ENCODE measurements at regions not wholly inside any gene's neighbourhood (a gene's known extent, or its start where the extent isn't known, plus 50 kb on each side); places are given as distances from the start of the nearest gene placed in this dataset.

DNA sequence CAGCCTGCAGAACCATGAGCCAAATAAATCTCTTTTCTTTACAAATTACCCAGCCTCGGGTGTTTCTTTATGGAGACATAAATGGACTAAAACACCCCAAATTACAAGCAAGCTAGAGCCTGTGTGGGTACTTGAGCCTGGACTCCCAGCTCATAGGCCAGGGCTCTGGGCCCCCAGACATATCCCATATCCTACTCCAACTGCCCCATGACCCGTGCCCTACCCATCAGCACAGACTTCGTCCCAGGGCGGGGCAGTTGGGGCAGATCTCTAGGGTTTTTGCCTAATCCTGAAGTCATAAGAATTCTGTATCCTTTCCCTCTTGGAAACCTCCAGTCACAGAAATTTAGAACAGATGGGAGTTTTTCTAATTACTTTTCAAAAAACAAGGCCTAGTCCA, 90.7 kb downstream of the DDX1 start:
- Mint-ChIP-seq H3K4me1 (0 out of 3 replicates have a peak, but pooled peaks cover 2% of the 10 kb centered on the region), H3K27ac (no peak overlapping the region), H3K27me3 (ENCODE audit: insufficient read depth, low read depth, poor library complexity) (peaks cover 12% of the 10 kb centered on the region), H3K9me3 (peaks cover 31% of the 10 kb centered on the region), H3K4me3 (no peak overlapping the region), H3K36me3 (ENCODE audit: low read depth) (peaks cover 22% of the 10 kb centered on the region; the same call in 2 of the 3 replicates)
- H3K4me1 ChIP-seq (ENCODE audit: insufficient read depth) = no peaks in the 10 kb centered on the region
- no peak overlapping the region for H3K27ac ChIP-seq (ENCODE audit: low read depth)
- DNase-seq (ENCODE audit: low spot score) (no peak), ATAC-seq (no peak)
- no peaks in the 10 kb centered on the region for H3F3A ChIP-seq (replicated peaks; ENCODE audit: low read depth)
- no peak overlapping the region for H3K4me2 ChIP-seq
- H3K9me2 ChIP-seq (ENCODE audit: insufficient read depth) = 0 out of 2 replicates have a peak, but pooled peaks cover 5% of the 10 kb centered on the region
- TF ChIP-seq, protein P1, sequence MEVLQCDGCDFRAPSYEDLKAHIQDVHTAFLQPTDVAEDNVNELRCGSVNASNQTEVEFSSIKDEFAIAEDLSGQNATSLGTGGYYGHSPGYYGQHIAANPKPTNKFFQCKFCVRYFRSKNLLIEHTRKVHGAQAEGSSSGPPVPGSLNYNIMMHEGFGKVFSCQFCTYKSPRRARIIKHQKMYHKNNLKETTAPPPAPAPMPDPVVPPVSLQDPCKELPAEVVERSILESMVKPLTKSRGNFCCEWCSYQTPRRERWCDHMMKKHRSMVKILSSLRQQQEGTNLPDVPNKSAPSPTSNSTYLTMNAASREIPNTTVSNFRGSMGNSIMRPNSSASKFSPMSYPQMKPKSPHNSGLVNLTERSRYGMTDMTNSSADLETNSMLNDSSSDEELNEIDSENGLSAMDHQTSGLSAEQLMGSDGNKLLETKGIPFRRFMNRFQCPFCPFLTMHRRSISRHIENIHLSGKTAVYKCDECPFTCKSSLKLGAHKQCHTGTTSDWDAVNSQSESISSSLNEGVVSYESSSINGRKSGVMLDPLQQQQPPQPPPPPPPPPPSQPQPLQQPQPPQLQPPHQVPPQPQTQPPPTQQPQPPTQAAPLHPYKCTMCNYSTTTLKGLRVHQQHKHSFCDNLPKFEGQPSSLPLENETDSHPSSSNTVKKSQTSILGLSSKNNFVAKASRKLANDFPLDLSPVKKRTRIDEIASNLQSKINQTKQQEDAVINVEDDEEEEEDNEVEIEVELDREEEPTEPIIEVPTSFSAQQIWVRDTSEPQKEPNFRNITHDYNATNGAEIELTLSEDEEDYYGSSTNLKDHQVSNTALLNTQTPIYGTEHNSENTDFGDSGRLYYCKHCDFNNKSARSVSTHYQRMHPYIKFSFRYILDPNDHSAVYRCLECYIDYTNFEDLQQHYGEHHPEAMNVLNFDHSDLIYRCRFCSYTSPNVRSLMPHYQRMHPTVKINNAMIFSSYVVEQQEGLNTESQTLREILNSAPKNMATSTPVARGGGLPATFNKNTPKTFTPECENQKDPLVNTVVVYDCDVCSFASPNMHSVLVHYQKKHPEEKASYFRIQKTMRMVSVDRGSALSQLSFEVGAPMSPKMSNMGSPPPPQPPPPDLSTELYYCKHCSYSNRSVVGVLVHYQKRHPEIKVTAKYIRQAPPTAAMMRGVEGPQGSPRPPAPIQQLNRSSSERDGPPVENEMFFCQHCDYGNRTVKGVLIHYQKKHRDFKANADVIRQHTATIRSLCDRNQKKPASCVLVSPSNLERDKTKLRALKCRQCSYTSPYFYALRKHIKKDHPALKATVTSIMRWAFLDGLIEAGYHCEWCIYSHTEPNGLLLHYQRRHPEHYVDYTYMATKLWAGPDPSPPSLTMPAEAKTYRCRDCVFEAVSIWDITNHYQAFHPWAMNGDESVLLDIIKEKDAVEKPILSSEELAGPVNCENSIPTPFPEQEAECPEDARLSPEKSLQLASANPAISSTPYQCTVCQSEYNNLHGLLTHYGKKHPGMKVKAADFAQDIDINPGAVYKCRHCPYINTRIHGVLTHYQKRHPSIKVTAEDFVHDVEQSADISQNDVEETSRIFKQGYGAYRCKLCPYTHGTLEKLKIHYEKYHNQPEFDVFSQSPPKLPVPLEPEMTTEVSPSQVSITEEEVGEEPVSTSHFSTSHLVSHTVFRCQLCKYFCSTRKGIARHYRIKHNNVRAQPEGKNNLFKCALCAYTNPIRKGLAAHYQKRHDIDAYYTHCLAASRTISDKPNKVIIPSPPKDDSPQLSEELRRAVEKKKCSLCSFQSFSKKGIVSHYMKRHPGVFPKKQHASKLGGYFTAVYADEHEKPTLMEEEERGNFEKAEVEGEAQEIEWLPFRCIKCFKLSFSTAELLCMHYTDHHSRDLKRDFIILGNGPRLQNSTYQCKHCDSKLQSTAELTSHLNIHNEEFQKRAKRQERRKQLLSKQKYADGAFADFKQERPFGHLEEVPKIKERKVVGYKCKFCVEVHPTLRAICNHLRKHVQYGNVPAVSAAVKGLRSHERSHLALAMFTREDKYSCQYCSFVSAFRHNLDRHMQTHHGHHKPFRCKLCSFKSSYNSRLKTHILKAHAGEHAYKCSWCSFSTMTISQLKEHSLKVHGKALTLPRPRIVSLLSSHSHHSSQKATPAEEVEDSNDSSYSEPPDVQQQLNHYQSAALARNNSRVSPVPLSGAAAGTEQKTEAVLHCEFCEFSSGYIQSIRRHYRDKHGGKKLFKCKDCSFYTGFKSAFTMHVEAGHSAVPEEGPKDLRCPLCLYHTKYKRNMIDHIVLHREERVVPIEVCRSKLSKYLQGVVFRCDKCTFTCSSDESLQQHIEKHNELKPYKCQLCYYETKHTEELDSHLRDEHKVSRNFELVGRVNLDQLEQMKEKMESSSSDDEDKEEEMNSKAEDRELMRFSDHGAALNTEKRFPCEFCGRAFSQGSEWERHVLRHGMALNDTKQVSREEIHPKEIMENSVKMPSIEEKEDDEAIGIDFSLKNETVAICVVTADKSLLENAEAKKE (CRISPR knock-in tag; IDR thresholded peaks at IDR 0.05) = no peak
- no peak for TF ChIP-seq NANOG (IDR thresholded peaks at IDR 0.05; ENCODE audit: borderline replicate concordance)
- TF ChIP-seq, protein P2, sequence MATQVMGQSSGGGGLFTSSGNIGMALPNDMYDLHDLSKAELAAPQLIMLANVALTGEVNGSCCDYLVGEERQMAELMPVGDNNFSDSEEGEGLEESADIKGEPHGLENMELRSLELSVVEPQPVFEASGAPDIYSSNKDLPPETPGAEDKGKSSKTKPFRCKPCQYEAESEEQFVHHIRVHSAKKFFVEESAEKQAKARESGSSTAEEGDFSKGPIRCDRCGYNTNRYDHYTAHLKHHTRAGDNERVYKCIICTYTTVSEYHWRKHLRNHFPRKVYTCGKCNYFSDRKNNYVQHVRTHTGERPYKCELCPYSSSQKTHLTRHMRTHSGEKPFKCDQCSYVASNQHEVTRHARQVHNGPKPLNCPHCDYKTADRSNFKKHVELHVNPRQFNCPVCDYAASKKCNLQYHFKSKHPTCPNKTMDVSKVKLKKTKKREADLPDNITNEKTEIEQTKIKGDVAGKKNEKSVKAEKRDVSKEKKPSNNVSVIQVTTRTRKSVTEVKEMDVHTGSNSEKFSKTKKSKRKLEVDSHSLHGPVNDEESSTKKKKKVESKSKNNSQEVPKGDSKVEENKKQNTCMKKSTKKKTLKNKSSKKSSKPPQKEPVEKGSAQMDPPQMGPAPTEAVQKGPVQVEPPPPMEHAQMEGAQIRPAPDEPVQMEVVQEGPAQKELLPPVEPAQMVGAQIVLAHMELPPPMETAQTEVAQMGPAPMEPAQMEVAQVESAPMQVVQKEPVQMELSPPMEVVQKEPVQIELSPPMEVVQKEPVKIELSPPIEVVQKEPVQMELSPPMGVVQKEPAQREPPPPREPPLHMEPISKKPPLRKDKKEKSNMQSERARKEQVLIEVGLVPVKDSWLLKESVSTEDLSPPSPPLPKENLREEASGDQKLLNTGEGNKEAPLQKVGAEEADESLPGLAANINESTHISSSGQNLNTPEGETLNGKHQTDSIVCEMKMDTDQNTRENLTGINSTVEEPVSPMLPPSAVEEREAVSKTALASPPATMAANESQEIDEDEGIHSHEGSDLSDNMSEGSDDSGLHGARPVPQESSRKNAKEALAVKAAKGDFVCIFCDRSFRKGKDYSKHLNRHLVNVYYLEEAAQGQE (IDR thresholded peaks at IDR 0.05; ENCODE audit: unreplicated experiment) = no peak
- no peak overlapping the region for H3K4me3 ChIP-seq
- no peaks in the 10 kb centered on the region for H3K27me3 ChIP-seq (ENCODE audit: insufficient read depth)
- no peaks in the 10 kb centered on the region for H3K79me2 ChIP-seq (replicated peaks; ENCODE audit: insufficient read depth)
- H2AFZ ChIP-seq = no peak overlapping the region
- no peaks in the 10 kb centered on the region for H4K20me1 ChIP-seq (replicated peaks; ENCODE audit: insufficient read depth)
- no peaks in the 10 kb centered on the region for H3K36me3 ChIP-seq (ENCODE audit: insufficient read depth)

Data from GM23338 (cell line).